SK-N-SH (cell line): ENCODE measurements at regions not wholly inside any gene's neighbourhood (a gene's known extent, or its start where the extent isn't known, plus 50 kb on each side); places are given as distances from the start of the nearest gene placed in this dataset.

Experiments
- SMC3 ChIP-seq: IDR thresholded peaks from 2 replicates; pipeline ENCODE4 v1.6.1; 2012; ENCODE audit warnings: low read depth, low read length, improper control_type of control experiment
- TF ChIP-seq, protein P1 (sequence below): fragments of 200-600 bp; sonication (generic); IDR thresholded peaks from 2 replicates; pipeline ENCODE4 v1.6.1; 2017; ENCODE audit warnings: antibody characterized with exemption, mild to moderate bottlenecking, moderate library complexity
- TF ChIP-seq, protein P2 (sequence below): fragments of 150-350 bp; IDR thresholded peaks from 2 replicates; pipeline ENCODE4 v1.6.1; 2016; ENCODE audit warnings: mild to moderate bottlenecking, low read depth, low read length

DNA sequence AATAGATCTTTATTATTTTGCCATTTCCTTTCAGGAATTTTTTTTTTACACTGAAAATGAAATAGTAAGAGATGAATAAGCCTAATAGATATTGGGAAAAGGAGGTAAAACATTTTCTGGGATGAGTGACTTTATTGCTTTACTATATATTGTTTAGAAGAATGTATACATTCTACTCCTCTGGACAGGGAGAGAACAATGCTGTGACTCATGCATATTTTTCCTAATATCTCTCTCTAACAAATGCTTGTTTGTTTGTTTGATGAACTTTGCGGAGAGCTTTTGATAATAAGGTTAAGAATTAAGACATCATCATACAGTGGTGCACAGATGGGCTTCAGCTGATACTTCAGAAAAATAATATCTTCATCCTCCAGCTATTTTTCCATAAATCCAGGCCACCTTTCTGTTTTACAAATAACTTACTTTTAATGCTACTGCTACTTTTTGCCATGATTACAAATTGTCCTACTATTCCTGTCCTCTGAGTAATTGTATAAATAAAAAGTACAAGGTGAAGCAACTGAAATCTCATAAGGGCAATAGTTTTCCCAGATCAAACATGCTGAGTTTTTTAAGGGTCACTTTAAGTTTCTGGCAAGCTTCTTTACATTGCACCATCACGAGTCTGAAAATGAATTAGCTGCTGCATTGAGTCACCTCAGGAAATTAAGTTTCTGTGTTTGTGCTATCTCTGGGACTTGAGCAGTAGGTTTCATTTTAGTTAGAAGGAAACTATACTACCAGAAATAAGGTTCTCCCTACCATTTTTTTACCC is 207.3 kb upstream of the POT1 start:
- no peak for TF ChIP-seq SMC3
- TF ChIP-seq, protein P1, sequence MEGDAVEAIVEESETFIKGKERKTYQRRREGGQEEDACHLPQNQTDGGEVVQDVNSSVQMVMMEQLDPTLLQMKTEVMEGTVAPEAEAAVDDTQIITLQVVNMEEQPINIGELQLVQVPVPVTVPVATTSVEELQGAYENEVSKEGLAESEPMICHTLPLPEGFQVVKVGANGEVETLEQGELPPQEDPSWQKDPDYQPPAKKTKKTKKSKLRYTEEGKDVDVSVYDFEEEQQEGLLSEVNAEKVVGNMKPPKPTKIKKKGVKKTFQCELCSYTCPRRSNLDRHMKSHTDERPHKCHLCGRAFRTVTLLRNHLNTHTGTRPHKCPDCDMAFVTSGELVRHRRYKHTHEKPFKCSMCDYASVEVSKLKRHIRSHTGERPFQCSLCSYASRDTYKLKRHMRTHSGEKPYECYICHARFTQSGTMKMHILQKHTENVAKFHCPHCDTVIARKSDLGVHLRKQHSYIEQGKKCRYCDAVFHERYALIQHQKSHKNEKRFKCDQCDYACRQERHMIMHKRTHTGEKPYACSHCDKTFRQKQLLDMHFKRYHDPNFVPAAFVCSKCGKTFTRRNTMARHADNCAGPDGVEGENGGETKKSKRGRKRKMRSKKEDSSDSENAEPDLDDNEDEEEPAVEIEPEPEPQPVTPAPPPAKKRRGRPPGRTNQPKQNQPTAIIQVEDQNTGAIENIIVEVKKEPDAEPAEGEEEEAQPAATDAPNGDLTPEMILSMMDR = no peak
- TF ChIP-seq, protein P2, sequence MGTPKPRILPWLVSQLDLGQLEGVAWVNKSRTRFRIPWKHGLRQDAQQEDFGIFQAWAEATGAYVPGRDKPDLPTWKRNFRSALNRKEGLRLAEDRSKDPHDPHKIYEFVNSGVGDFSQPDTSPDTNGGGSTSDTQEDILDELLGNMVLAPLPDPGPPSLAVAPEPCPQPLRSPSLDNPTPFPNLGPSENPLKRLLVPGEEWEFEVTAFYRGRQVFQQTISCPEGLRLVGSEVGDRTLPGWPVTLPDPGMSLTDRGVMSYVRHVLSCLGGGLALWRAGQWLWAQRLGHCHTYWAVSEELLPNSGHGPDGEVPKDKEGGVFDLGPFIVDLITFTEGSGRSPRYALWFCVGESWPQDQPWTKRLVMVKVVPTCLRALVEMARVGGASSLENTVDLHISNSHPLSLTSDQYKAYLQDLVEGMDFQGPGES = no peak
